RWPE1 (cell line): ENCODE measurements at regions not wholly inside any gene's neighbourhood (a gene's known extent, or its start where the extent isn't known, plus 50 kb on each side); places are given as distances from the start of the nearest gene placed in this dataset.
A peak's percentile ranks its signal among the peaks of the same experiment; 100 is the strongest.

Experiments used
- CTCF ChIA-PET: fragments of 350-600 bp; sonication (Branson Sonifier 250); formaldehyde crosslinking; extraction: SDS; loops from one replicate; lab custom pipeline; 2021; lab: Yijun Ruan, JAX
- POLR2A ChIA-PET: fragments of 400-600 bp; formaldehyde crosslinking; extraction: SDS; loops from one replicate; lab custom pipeline; 2020; ENCODE audit warnings: antibody characterized with exemption; ENCODE audit not compliant: low non-redundant PET; lab: Yijun Ruan, JAX
- DNase-seq: peaks from one replicate; pipeline ENCODE4 v3.0.0; 2012; ENCODE audit warnings: low spot score
- H3K27ac ChIP-seq: fragments of 450-650 bp; 2 replicates; pipeline ENCODE4 v1.5.1; 2017
- TF ChIP-seq, protein P1 (sequence below): fragments of 450-650 bp; conservative IDR thresholded peaks from 2 replicates; pipeline ENCODE4 v1.5.1; 2017; ENCODE audit warnings: low read depth, mild to moderate bottlenecking

DNA sequence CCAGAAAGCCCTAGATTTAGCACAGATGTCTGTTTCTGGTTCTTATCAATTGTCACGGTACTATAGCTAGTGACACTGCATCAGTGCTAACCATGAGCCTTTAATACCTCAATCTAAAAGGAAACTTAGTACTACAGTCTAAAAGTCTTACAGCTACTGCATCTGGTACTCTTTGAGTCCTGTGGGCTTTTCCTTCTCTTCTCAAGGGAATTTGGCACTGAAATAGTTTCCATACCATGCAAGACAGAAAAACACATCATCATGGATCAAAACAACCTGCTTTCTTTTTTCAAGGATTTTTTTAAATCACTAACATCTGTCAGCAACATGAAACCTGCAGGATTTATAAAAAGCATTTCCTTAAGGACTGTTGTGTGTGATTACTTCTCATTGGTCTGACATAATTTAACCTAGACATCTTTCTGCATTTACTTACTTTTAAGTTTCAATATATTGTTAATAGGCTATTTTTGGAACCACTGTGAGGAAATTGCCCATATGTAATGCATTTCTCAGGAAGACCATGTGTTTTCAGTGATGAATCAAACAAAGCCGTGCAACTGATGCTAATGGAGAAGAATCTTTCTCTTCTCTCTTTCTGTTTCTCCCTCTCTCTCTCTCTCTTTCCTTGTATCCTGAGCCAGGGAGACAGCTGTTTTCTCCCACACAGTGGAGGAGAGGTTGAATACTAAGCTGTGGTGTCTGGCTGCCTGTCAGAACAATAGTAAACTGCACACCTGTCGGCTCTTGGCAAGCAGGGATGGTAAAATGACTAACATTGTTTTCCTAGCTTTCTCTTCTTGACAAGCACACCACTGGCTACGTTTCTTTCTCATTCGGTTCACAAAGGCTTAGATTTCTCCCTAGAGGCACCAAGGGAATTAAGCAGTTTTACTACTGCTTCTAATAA lies 273.4 kb downstream of the CSNK1G3 start:
- peak; percentile 36 for DNase-seq
- CTCF ChIA-PET = interaction anchor here (0.6 kb wide), 1 partner anchor 555 kb away, joined by 3 read pairs; no protein-coding TSS in a partner anchor
- POLR2A ChIA-PET = no interaction called here
- TF ChIP-seq, protein P1, sequence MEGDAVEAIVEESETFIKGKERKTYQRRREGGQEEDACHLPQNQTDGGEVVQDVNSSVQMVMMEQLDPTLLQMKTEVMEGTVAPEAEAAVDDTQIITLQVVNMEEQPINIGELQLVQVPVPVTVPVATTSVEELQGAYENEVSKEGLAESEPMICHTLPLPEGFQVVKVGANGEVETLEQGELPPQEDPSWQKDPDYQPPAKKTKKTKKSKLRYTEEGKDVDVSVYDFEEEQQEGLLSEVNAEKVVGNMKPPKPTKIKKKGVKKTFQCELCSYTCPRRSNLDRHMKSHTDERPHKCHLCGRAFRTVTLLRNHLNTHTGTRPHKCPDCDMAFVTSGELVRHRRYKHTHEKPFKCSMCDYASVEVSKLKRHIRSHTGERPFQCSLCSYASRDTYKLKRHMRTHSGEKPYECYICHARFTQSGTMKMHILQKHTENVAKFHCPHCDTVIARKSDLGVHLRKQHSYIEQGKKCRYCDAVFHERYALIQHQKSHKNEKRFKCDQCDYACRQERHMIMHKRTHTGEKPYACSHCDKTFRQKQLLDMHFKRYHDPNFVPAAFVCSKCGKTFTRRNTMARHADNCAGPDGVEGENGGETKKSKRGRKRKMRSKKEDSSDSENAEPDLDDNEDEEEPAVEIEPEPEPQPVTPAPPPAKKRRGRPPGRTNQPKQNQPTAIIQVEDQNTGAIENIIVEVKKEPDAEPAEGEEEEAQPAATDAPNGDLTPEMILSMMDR = no peak
- no peak overlapping the region for H3K27ac ChIP-seq

DNA sequence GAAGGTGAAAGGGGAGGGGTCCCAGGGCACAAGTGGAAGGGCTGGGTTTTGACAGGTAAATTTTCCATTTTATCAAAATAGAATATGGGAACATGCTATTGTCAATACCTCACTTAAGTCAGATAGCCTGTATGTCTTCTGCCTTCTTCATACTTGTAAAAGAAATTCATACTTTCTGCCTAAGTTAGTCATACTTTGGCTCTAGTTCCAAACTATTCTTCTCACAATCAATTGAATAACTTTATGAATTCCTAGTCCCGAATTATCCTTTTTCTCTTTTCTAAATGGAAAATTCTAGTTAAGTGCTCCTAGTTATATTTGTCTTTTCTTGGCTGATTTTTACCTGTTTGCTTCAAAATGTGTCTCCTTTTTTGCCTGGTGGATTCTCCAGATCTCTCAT lies 271.4 kb downstream of the CSNK1G3 start:
- H3K27ac ChIP-seq = no peak overlapping the region
- no peak for DNase-seq
- CTCF ChIA-PET = no interaction called here
- TF ChIP-seq, protein P1 = no peak
- POLR2A ChIA-PET = no interaction called here

DNA sequence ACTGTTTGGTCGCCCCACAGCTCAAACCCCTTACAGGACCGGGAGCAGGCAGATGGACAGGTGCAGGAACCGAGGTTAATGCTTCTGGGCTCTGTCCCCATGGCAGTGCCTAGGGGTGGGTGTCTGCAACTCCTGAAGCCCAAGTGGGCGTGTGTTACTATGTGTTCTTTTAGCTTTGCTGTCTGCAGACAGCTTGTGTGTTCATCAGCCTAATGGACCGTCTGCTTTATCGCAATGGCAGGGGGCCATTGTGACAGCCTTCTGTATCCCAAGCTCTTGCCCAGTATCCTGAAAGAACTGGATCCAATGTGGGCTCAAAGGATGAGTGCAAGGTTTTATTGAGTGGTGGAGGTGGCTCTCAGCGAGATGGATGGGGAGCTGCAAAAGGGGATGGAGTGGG lies 266.7 kb downstream of the CSNK1G3 start:
- CTCF ChIA-PET = no interaction called here
- POLR2A ChIA-PET = no interaction called here
- H3K27ac ChIP-seq = no peak overlapping the region
- TF ChIP-seq, protein P1 = no peak
- DNase-seq = no peak

DNA sequence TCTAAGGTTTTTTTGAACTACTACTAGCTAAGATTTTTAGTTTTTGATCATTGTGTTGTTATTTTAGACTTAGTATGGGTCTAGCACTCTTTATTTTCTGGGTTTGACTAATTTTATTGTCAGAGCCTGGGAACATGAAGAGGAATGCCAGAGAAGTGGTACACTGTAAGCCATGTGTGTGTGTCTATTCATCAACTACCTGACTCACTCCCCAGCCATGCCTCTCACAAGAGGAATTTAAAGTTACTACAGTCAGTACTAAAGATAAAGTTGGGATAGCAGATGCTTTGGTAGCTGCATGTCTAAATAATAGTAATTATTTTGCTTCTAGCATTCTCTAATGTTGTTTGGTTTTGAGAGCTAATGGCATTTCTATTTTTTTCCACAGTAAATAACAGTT lies 264.8 kb downstream of the CSNK1G3 start:
- no peak overlapping the region for H3K27ac ChIP-seq
- peak; percentile 26 for DNase-seq
- POLR2A ChIA-PET = no interaction called here
- CTCF ChIA-PET = no interaction called here
- TF ChIP-seq, protein P1 = no peak

DNA sequence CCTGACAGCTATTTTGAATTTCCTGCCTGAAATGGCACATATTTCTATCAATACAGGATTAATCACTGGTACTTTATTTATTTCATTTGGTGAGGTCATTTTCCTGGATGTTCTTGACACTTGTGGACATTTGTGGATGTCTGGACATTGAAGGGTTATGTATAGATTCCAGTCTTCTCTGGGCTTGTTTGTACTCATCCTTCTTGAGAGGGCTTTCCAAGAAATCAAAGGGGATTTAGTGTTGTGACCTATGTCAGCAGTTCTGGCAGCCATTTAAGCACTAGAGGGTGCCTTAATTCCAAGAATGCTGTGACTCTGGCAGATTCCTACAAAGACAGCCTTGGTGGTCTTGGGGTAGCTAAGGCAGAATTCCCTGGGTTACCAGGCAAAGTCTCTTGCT lies 259.7 kb downstream of the CSNK1G3 start:
- no peak for DNase-seq
- H3K27ac ChIP-seq = no peak overlapping the region
- CTCF ChIA-PET = no interaction called here

DNA sequence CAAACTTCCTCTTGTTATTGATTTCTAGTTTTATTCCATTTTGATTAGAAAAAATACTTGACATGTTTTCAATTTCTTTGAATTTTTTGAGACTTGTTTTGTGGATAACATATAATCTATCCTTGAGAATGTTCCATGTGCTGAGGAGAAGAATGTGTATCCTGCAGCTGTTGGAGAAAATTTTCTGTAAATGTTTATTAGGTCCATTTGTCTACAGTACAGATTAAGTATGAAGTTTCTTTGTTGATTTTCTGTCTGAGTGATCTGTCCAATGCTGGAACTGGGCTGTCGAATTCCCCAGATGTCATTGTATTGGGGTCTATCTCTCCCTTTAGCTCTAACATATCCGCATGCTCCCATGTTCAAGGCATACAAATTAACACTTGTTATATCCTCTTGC lies 251.2 kb downstream of the CSNK1G3 start:
- CTCF ChIA-PET = no interaction called here
- no peak for DNase-seq
- POLR2A ChIA-PET = no interaction called here
- no peak overlapping the region for H3K27ac ChIP-seq
- TF ChIP-seq, protein P1 = no peak

More for the DNA sequence above, 259.7 kb downstream of the CSNK1G3 start:
- POLR2A ChIA-PET = no interaction called here
- TF ChIP-seq, protein P1 = no peak
